Dermis microvascular lymphatic vessel endothelial cell (primary cell): ENCODE measurements at regions not wholly inside any gene's neighbourhood (a gene's known extent, or its start where the extent isn't known, plus 50 kb on each side); places are given as distances from the start of the nearest gene placed in this dataset.
"Not testable (repeated sequence)": the region's sequence is repeated elsewhere in the genome, so short reads cannot be mapped to it uniquely, and the experiment has no call there.

Source experiments
- DNase-seq, 2 donors: peaks; one replicate each; pipeline versions ENCODE4 v3.0.0 to v3.0.0-alpha.2; 2010; ENCODE audit warnings: low read depth in 2 of 2

- no peak for DNase-seq
Measured at GRCh38 chr5:122600924-122601323, 174.0 kb upstream of the SNX2 start.

GRCh38 chr5:122602700-122603099 lies 172.2 kb upstream of the SNX2 start:
- no peak for DNase-seq

GRCh38 chr5:122605236-122605635 lies 169.6 kb upstream of the SNX2 start:
- no peak for DNase-seq

DNA sequence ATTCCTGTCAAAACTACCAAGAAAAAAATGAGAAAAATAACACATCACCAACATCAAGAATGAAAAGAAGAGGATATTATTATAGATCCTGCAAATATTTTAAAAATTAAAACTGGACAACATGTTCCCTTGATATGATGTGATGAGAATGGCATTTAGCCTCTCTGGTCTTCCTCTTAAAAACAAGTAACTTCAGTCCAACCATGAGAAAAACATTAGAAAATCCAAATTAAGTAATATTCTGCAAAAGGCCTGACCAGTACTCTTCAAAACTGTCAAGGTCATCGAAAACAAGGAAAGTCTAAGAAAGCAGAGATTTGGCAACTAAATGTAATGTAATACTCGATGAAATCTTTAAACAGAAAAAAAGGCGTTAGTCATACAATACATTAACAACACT lies 167.1 kb upstream of the SNX2 start:
- DNase-seq: no peak

DNA sequence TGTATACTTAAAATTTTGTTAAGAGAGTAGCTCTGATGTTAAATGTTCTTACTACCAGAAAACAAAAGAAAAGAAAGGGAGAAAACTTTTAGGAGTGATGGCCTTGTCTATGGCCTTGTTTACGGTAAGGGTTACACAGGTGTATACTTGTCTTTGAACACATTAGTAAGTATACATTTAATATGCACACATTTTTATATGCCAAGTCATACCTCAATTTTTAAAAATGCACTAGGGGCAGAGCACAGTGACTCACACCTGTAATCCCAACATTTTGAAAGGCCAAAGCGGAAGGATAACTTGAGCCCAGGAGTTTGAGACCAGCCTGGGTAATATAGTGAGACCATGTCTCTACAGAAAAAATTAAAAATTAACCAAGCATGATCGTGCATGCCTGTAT lies 166.7 kb upstream of the SNX2 start:
- DNase-seq: no peak

DNA sequence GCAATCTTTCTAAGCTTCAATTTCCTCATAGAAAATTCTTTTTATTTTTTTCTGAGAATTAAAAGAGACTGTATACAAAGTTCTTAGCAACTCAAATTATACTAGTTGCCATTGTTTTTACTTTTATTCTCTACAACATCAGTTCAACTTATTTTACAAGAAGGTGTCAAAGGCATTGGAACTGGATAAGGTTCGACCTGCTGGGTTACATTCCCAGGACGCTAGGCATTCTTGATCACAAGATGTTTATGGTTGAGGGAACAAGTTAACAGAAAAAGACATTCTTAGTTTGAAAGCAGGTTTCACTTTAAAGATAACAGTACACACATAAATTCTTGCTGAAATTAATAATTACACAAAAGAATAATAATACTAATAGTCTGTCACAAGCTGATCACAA lies 163.5 kb upstream of the SNX2 start:
- DNase-seq: no peak

GRCh38 chr5:122612901-122613300 lies 162.0 kb upstream of the SNX2 start:
- no peak for DNase-seq

GRCh38 chr5:122615146-122615545 lies 159.7 kb upstream of the SNX2 start:
- DNase-seq: no peak

- DNase-seq: no peak
Measured at GRCh38 chr5:122615832-122616231, 159.0 kb upstream of the SNX2 start.

DNA sequence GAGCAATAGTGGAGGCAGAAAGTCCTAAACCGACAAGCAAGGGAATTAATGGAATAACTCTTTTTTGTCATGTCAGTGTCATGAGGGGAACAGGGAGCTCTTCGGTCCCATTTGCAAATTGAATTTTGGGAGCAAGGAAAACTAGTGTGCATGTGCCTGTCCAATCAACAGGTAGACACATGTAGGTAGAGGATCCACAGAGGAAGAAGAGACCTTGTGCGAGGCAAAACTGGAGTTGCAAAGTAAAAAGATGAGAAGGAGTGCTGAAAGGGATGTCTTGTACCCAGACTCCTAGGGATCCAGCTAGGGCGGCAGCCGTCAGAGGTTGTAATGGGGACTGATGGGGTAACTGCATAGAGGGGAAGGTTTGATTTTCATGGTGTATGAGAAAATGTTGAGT lies 156.8 kb upstream of the SNX2 start:
- DNase-seq: not testable (repeated sequence)

- not testable (repeated sequence) for DNase-seq
Measured at GRCh38 chr5:122620768-122621167, 154.1 kb upstream of the SNX2 start.

DNA sequence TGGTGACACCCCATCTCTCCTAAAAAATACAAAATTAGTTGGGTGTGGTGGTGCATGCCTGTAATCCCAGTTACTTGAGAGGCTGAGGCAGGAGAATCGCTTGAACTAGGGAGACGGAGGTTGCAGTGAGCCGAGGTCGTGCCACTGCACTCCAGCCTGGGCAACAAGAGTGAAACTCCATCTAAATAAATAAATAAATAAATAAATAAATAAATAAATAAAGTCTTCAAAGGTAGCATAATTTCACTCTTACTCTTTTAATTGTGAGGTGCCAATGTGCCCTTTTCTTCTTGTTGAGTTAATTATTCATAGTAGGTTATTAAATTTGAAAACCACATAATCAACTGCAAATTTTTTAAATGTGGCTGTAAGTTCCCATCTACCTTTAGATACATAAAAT lies 146.2 kb upstream of the SNX2 start:
- not testable (repeated sequence) for DNase-seq

- no peak for DNase-seq
Measured at GRCh38 chr5:122629121-122629677, 145.7 kb upstream of the SNX2 start.

DNA sequence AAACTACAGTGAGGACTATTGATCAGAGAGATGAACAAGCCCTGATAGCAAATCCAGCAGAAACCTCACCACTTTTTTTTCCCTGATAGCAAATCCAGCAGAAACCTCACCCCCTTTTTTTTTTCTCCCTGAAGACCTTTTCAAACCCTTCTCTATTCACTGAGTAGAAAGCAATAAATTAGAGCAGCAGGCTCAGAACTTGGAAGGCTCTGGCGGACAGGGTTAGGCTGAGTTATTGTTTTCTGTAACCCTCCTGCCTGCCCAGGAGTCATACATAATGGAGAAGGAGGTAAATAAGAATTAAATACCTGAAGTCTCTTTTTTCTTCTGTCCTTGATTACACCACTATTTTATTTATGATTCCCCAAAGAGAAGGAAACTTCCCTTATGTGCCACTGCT lies 136.3 kb upstream of the SNX2 start:
- no peak for DNase-seq

DNA sequence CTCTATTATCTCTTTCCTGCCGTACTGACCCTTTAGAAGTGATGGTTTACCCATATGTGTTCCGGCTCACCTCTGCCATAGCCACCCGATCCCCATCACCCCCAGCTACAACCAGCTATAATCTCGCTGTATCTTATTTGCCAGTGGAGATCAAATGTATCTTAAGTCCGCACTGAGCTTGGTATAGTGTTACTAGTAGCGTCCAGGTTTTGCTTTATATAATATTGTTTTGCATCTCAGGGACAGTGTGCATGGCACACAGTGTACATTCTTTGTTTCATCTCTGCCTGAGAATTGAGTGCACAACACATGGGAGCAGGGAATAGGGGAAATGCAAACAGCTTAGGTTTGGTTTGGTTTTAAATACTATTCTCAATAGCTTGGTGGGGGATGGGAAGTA lies 135.8 kb upstream of the SNX2 start:
- DNase-seq: no peak

- DNase-seq: no peak
Measured at GRCh38 chr5:122639864-122640263, 135.0 kb upstream of the SNX2 start.

DNA sequence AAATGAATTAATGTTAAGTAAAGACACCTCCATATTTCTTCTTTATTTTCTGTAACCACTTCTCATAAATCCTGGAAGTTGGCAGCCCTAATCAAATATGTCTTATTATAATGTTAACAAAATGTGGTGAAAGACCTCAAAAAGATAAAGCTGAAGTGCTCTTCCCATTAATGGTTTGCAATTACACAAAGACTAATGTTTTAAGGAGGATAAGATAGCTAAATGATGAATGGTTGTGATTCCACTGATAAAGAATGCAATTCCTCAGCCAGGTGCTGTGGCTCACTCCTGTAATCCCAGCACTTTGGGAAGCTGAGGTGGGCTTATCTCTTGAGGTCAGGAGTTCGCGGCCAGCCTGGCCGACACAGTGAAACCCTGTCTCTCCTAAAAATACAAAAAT lies 125.8 kb upstream of the SNX2 start:
- DNase-seq: no peak

DNA sequence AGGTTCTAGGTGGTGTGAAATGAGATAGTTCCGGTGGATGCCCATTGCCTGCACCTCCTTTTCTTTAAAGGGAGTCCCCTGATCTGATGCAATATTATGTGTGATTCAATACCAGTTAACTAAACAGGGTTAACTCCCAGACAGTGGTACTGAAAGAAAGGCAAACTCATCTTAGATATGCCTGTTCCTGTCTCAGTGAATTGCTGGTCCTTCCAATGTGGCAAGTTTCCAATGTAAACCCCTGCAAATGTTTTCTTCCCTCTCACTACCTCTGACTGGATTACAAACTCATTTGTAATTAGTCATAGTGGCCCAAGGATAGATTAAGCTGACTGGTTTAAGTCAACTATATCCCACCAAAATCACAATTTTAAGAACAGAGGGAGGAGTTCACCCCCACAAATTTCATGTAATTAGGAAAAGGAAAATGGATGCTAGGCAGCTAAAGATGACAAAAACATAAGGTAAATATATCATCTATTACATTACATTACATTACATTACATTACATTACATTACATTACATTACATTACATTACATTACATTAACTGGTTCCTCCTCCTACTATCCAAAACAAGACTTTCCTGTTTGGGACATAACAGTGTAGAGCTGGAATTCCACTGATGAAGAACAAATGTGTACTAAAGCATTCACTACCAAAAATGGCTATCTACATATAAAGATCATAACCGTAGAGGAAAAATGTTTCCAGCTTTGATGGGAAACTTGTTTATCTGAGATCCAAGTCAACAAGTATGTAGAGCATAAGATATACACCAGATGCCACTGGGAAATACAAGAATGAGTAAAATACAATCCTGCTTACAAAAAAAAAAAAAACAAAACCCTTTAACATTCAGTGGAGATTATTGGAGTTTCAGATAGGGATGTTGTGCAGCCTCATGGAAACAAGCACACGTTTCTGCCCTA lies 121.5 kb upstream of the SNX2 start:
- DNase-seq: no peak

DNA sequence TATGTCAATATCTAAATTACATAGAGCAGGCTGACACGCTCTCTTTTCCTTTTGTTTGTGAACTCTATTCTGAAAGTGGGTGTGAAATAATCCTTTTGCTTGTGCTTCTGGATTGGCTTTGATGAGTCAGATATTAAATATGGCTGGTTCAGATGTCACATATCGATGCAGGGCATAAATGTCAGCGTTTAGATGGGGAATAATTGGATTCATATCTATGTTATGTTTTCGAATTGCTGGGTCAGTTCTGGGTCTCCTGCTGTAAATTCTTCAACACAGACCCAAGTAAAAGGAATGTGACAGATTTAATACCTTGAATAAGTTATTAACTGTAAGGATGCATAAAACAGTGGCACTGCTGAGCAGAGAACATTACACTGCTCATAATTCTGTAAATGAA lies 118.7 kb upstream of the SNX2 start:
- no peak for DNase-seq

DNA sequence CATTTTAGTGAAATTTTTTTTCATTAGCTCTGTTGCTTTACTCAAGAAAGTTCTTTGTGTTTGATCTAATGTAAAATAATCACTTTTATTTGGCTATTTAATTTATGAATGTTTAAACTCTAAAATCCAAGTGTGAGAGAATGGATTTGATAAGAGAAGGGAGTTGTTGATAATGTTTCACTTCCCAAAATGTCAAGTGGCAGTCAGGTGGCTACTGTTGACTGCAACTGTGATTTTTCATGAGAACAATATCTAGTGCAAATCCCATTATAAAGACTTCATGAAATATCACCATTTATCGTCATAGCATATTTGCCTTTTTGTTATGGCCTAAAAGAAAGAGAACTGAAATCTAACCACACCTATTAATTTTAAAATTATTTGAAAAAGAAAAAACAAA lies 118.3 kb upstream of the SNX2 start:
- no peak for DNase-seq

GRCh38 chr5:122661496-122662180 lies 113.2 kb upstream of the SNX2 start:
- DNase-seq: no peak

- DNase-seq: no peak
Measured at GRCh38 chr5:122665051-122665450, 109.8 kb upstream of the SNX2 start.

GRCh38 chr5:122668552-122668951 lies 106.3 kb upstream of the SNX2 start:
- DNase-seq: no peak
